Subcutaneous abdominal adipose tissue (tissue), 5 donors: ENCODE measurements at regions not wholly inside any gene's neighbourhood (a gene's known extent, or its start where the extent isn't known, plus 50 kb on each side); places are given as distances from the start of the nearest gene placed in this dataset.
"Not testable (repeated sequence)": the region's sequence is repeated elsewhere in the genome, so short reads cannot be mapped to it uniquely, and the experiment has no call there.

Experiments used
- H3K27ac ChIP-seq: one replicate; pipeline ENCODE4 v1.7.0; 2013; ENCODE audit warnings: low read depth, mild to moderate bottlenecking, inconsistent platforms, low read length, moderate library complexity
- H3K27me3 ChIP-seq, 5 donors: one replicate each; pipeline ENCODE4 v1.7.0; 2013; ENCODE audit warnings: low read length in 5 of 5, inconsistent platforms in 1 of 5; ENCODE audit not compliant: control insufficient read depth in 5 of 5, insufficient read depth in 4 of 5
- H3K36me3 ChIP-seq, 5 donors: one replicate each; pipeline ENCODE4 v1.7.0; 2013; ENCODE audit warnings: low read length in 5 of 5; ENCODE audit not compliant: control insufficient read depth in 5 of 5, insufficient read depth in 5 of 5
- H3K4me1 ChIP-seq, 5 donors: one replicate each; pipeline ENCODE4 v1.7.0; 2013; ENCODE audit warnings: low read length in 5 of 5, mild to moderate bottlenecking in 3 of 5, moderate library complexity in 1 of 5; ENCODE audit not compliant: control insufficient read depth in 5 of 5, insufficient read depth in 5 of 5
- H3K4me3 ChIP-seq, 5 donors: one replicate each; pipeline ENCODE4 v1.7.0; 2013; ENCODE audit warnings: low read length in 5 of 5, low read depth in 1 of 5
- H3K9ac ChIP-seq, 5 donors: one replicate each; pipeline ENCODE4 v1.7.0; 2013; ENCODE audit warnings: low read length in 5 of 5, mild to moderate bottlenecking in 4 of 5, moderate library complexity in 3 of 5
- H3K9me3 ChIP-seq, 5 donors: one replicate each; pipeline ENCODE4 v1.7.0; 2013; ENCODE audit warnings: low read length in 5 of 5; ENCODE audit not compliant: control insufficient read depth in 5 of 5
- donor health status: healthy.
- donor health status: healthy.
- donor health status: healthy.
- donor health status: healthy.
- donor health status: healthy.

- Histone ChIP-seq H3K9me3 (no peaks in the 10 kb centered on the region), H3K27ac (peak overlapping the region; percentile 62), H3K4me1 (peaks cover 0 to 13% (median 10%) of the 10 kb centered on the region in 5 donors), H3K36me3 (no peaks in the 10 kb centered on the region), H3K27me3 (no peaks in the 10 kb centered on the region), H3K9ac (peak overlapping the region in 1 of 5 donors; percentile 43), H3K4me3 (no peak overlapping the region)
Measured at GRCh38 chr5:91288118-91288916, 94.8 kb downstream of the ARRDC3 start.

DNA sequence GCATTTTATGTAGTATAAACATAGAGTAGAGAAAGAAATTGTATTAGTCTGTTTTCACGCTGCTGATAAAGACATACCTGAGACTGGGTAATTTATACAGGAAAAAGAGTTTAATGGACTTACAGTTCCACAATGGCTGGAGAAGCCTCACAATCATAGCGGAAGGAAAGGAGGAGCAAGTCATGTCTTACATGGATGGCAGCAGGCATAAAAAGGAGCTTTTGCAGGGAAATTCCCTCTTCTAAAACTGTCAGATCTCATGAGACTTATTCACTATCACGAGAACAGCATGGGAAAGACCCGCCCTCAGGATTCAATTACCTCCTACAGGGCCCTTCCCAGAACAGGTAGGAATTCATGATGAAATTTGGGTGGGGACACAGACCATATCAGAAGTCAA, 98.1 kb downstream of the ARRDC3 start:
- not testable (repeated sequence) for H3K36me3 ChIP-seq, H3K9me3 ChIP-seq, H3K9ac ChIP-seq, H3K27ac ChIP-seq, H3K4me3 ChIP-seq, H3K27me3 ChIP-seq
- H3K4me1 ChIP-seq = peaks cover 0 to 20% (median 19%) of the 10 kb centered on the region in 5 donors

- H3K9me3 ChIP-seq = no peaks in the 10 kb centered on the region
- H3K4me1 ChIP-seq = peaks cover 0 to 22% (median 15%) of the 10 kb centered on the region in 5 donors
- H3K9ac ChIP-seq = no peak overlapping the region
- H3K27ac ChIP-seq = no peak overlapping the region
- no peak overlapping the region for H3K4me3 ChIP-seq
- H3K36me3 ChIP-seq = no peaks in the 10 kb centered on the region
- no peaks in the 10 kb centered on the region for H3K27me3 ChIP-seq
Measured at GRCh38 chr5:91283899-91284298, 99.2 kb downstream of the ARRDC3 start.

DNA sequence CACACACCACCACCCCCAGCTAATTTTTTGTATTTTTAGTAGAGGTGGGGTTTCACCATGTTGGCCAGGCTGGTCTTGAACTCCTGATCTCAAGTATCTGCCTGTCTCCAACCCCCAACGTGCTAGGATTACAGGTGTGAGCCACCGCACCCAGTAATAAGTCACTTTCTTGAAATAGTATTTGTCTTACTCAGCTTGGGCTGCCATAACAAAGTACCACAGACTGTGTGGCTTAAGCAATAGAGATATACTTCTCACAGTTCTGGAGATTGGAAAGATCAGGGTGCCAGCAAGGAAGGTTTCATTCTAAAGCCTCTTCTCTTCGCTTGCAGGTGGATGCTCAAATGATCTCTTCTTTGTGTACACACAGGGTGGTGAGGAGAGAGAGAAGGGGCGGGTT, 99.8 kb downstream of the ARRDC3 start:
- Histone ChIP-seq H3K9me3 (no peaks in the 10 kb centered on the region), H3K4me3 (no peak overlapping the region), H3K9ac (no peak overlapping the region), H3K27me3 (no peaks in the 10 kb centered on the region), H3K36me3 (no peaks in the 10 kb centered on the region), H3K27ac (no peak overlapping the region), H3K4me1 (peaks cover 0 to 16% (median 9%) of the 10 kb centered on the region in 5 donors)

- Histone ChIP-seq H3K4me1 (peaks cover 0 to 13% (median 8%) of the 10 kb centered on the region in 5 donors), H3K9me3 (no peaks in the 10 kb centered on the region), H3K27me3 (no peaks in the 10 kb centered on the region), H3K4me3 (no peak overlapping the region), H3K27ac (no peak overlapping the region), H3K36me3 (no peaks in the 10 kb centered on the region), H3K9ac (no peak overlapping the region)
Measured at GRCh38 chr5:91282210-91282609, 100.9 kb downstream of the ARRDC3 start.

GRCh38 chr5:91281401-91281800, 101.7 kb downstream of the ARRDC3 start:
- Histone ChIP-seq H3K27me3 (no peaks in the 10 kb centered on the region), H3K9me3 (no peaks in the 10 kb centered on the region), H3K4me1 (peaks cover 0 to 13% (median 8%) of the 10 kb centered on the region in 5 donors), H3K36me3 (no peaks in the 10 kb centered on the region), H3K9ac (peak overlapping the region; percentile 57 to 89 (median 77)), H3K4me3 (peak overlapping the region in 3 of 5 donors; percentile 62 to 72 (median 62)), H3K27ac (peak overlapping the region; percentile 93)

- no peaks in the 10 kb centered on the region for H3K9me3 ChIP-seq
- peak overlapping the region; percentile 77 to 89 (median 88) for H3K9ac ChIP-seq
- peak overlapping the region; percentile 93 for H3K27ac ChIP-seq
- peak overlapping the region; percentile 62 to 89 (median 68) for H3K4me3 ChIP-seq
- H3K4me1 ChIP-seq = peaks cover 0 to 13% (median 8%) of the 10 kb centered on the region in 5 donors
- H3K36me3 ChIP-seq = no peaks in the 10 kb centered on the region
- H3K27me3 ChIP-seq = no peaks in the 10 kb centered on the region
Measured at GRCh38 chr5:91280362-91281269, 102.5 kb downstream of the ARRDC3 start.

DNA sequence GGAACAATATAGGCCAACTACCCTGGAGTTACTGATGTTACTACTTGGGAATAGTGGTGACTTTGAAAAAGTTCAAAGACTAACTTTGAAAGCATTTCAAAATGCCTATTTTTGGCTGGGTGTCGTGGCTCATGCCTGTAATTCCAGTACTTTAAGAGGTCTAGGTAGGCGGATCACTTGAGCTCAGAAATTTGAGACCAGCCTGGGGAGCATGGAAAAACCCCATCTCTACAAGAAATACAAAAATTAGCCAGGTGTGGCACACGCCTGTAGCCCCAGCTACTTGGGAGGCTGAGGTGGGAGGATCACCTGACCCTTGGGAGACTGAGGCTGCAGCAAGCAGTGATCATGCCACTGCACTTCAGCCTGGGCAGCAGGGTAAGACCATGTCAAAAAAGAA, 105.3 kb downstream of the ARRDC3 start:
- Histone ChIP-seq H3K9me3 (no peaks in the 10 kb centered on the region), H3K36me3 (no peaks in the 10 kb centered on the region), H3K27ac (no peak overlapping the region), H3K4me1 (peaks cover 0 to 13% (median 8%) of the 10 kb centered on the region in 5 donors), H3K27me3 (no peaks in the 10 kb centered on the region), H3K9ac (no peak overlapping the region), H3K4me3 (no peak overlapping the region)

DNA sequence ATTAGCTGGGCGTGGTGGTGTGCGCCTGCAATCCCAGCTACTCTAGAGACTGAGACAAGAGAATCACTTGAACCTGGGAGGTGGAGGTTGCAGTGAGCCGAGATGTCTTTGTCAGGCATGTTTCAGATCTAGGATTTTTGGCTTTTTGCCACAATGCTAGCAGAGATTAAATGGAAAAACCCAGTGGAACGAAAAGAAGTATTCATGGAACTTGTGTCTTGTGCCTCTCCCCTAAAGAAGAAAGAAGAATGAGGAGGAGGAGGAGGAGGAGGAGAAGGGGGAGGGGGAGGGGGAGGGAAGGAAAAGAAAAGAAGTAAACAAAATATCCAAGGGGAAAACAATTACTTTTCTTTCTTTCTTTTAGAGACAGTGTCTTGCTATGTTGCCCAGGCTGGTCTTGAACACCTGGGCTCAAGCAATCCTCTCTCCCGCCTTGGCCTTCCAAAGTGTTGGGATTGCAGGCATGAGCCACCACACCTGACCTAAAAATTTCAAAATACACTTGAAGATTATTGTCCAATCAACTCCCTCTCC, 106.0 kb downstream of the ARRDC3 start:
- Histone ChIP-seq H3K27ac (no peak overlapping the region), H3K9me3 (no peaks in the 10 kb centered on the region), H3K27me3 (no peaks in the 10 kb centered on the region), H3K36me3 (no peaks in the 10 kb centered on the region), H3K9ac (no peak overlapping the region), H3K4me3 (no peak overlapping the region), H3K4me1 (peaks cover 0 to 13% (median 8%) of the 10 kb centered on the region in 5 donors)

DNA sequence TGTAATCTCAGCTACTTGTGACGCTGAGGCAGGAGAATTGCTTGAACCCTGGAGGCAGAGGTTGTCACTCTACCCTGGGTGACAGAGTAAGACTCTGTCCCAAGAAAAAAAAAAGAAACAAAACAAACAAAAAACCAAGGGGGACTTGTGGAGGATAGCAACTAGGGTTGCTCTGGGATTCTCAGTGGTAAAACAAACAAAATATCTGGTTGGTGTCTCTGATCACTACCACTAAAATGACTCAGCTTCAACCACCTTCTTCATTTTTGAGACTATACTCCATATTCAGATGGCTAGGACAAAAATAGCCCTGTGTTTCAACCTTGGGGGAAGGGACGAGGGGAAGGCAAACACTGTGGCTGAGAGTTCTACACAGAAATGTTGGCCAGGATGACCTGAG, 110.3 kb downstream of the ARRDC3 start:
- Histone ChIP-seq H3K27me3 (no peaks in the 10 kb centered on the region), H3K9ac (no peak overlapping the region)

More for the DNA sequence above, 110.3 kb downstream of the ARRDC3 start:
- Histone ChIP-seq H3K27ac (no peak overlapping the region), H3K4me1 (no peaks in the 10 kb centered on the region), H3K36me3 (no peaks in the 10 kb centered on the region), H3K9me3 (no peaks in the 10 kb centered on the region), H3K4me3 (no peak overlapping the region)
